HG02588 (cell line): ENCODE measurements at regions not wholly inside any gene's neighbourhood (a gene's known extent, or its start where the extent isn't known, plus 50 kb on each side); places are given as distances from the start of the nearest gene placed in this dataset.
"Not testable (repeated sequence)": the region's sequence is repeated elsewhere in the genome, so short reads cannot be mapped to it uniquely, and the experiment has no call there.

Experiments
- ATAC-seq: cut with Tn5 transposase; IDR thresholded peaks from one replicate; pipeline ENCODE4 v1.9.1; 2021; ENCODE audit warnings: mild to moderate bottlenecking, moderate library complexity; ENCODE audit not compliant: unreplicated experiment

- no peak for ATAC-seq
Observed at GRCh38 chr7:52410032-52410431, 625.4 kb upstream of the POM121L12 start.

GRCh38 chr7:52406808-52407207 is 628.6 kb upstream of the POM121L12 start:
- no peak for ATAC-seq

GRCh38 chr7:52382731-52383130 is 652.7 kb upstream of the POM121L12 start:
- no peak for ATAC-seq

GRCh38 chr7:52369922-52370321 is 665.5 kb upstream of the POM121L12 start:
- no peak for ATAC-seq

- ATAC-seq, result no peak
Observed at GRCh38 chr7:52365349-52365748, 670.1 kb upstream of the POM121L12 start.

GRCh38 chr7:52362521-52362920 is 672.9 kb upstream of the POM121L12 start:
- ATAC-seq, result no peak

- ATAC-seq, result no peak
Observed at GRCh38 chr7:52360541-52360940, 674.9 kb upstream of the POM121L12 start.

- no peak for ATAC-seq
Observed at GRCh38 chr7:52355053-52355452, 680.4 kb upstream of the POM121L12 start.

GRCh38 chr7:52352013-52352981 is 683.1 kb upstream of the POM121L12 start:
- no peak for ATAC-seq

GRCh38 chr7:52344015-52344414 is 691.4 kb upstream of the POM121L12 start:
- ATAC-seq, result no peak

- no peak for ATAC-seq
Observed at GRCh38 chr7:52340067-52340466, 695.4 kb upstream of the POM121L12 start.

- ATAC-seq, result not testable (repeated sequence)
Observed at GRCh38 chr7:52328328-52328727, 707.1 kb upstream of the POM121L12 start.

GRCh38 chr7:52325237-52325636 is 710.2 kb upstream of the POM121L12 start:
- ATAC-seq, result no peak

- ATAC-seq, result no peak
Observed at GRCh38 chr7:52323202-52323746, 712.2 kb upstream of the POM121L12 start.

- no peak for ATAC-seq
Observed at GRCh38 chr7:52320610-52321009, 714.8 kb upstream of the POM121L12 start.

- no peak for ATAC-seq
Observed at GRCh38 chr7:52317921-52318320, 717.5 kb upstream of the POM121L12 start.

- ATAC-seq, result no peak
Observed at GRCh38 chr7:52311886-52312285, 723.5 kb upstream of the POM121L12 start.

GRCh38 chr7:52309631-52310030 is 725.8 kb upstream of the POM121L12 start:
- ATAC-seq, result no peak

- no peak for ATAC-seq
Observed at GRCh38 chr7:52302765-52303520, 732.5 kb upstream of the POM121L12 start.

GRCh38 chr7:52297128-52297527 is 738.3 kb upstream of the POM121L12 start:
- ATAC-seq, result no peak

GRCh38 chr7:52294942-52295341 is 740.5 kb upstream of the POM121L12 start:
- no peak for ATAC-seq

GRCh38 chr7:52289247-52289646 is 746.2 kb upstream of the POM121L12 start:
- ATAC-seq, result no peak
